IPS-20b (cell line): ENCODE measurements at regions not wholly inside any gene's neighbourhood (a gene's known extent, or its start where the extent isn't known, plus 50 kb on each side); places are given as distances from the start of the nearest gene placed in this dataset.
"Not testable (repeated sequence)": the region's sequence is repeated elsewhere in the genome, so short reads cannot be mapped to it uniquely, and the experiment has no call there.

Source experiments
- H3K27ac ChIP-seq: one replicate; pipeline ENCODE4 v1.5.1; 2013; ENCODE audit warnings: low read length
- H3K27me3 ChIP-seq: 2 replicates; pipeline ENCODE4 v1.6.1; 2013; ENCODE audit warnings: mild to moderate bottlenecking, low read length, inconsistent platforms; ENCODE audit not compliant: insufficient read depth
- H3K36me3 ChIP-seq: 2 replicates; pipeline ENCODE4 v1.6.1; 2013; ENCODE audit warnings: low read depth, mild to moderate bottlenecking, inconsistent platforms, low read length, moderate library complexity; ENCODE audit not compliant: insufficient read depth
- H3K4me1 ChIP-seq: 2 replicates; pipeline ENCODE4 v1.6.1; 2013; ENCODE audit warnings: mild to moderate bottlenecking, control low read depth, inconsistent platforms, low read length, moderate library complexity; ENCODE audit not compliant: insufficient read depth
- H3K4me3 ChIP-seq: 2 replicates; pipeline ENCODE4 v1.5.1; 2013; ENCODE audit warnings: mild to moderate bottlenecking, low read length, inconsistent platforms
- H3K9ac ChIP-seq: 2 replicates; pipeline ENCODE4 v1.6.1; 2013; ENCODE audit warnings: low read depth, mild to moderate bottlenecking, inconsistent platforms, low read length, moderate library complexity
- H3K9me3 ChIP-seq: 2 replicates; pipeline ENCODE4 v1.6.1; 2013; ENCODE audit warnings: mild to moderate bottlenecking, low read depth, low read length, inconsistent platforms; ENCODE audit not compliant: insufficient read depth

- not testable (repeated sequence) for H3K4me3 ChIP-seq, H3K36me3 ChIP-seq, H3K4me1 ChIP-seq, H3K27me3 ChIP-seq, H3K9ac ChIP-seq, H3K27ac ChIP-seq, H3K9me3 ChIP-seq
Observed at GRCh38 chrX:132302687-132303086, 83.4 kb upstream of the RAP2C start.

GRCh38 chrX:132294776-132295495 is 75.7 kb upstream of the RAP2C start:
- Histone ChIP-seq H3K9ac (no peak overlapping the region), H3K27me3 (no peaks in the 10 kb centered on the region), H3K36me3 (no peaks in the 10 kb centered on the region), H3K4me3 (no peak overlapping the region), H3K9me3 (peaks cover 6% of the 10 kb centered on the region; the same call in 1 of the 2 replicates), H3K4me1 (0 out of 2 replicates have a peak, but pooled peaks cover 6% of the 10 kb centered on the region), H3K27ac (no peak overlapping the region)

GRCh38 chrX:132294192-132294591 is 74.9 kb upstream of the RAP2C start:
- 0 out of 2 replicates have a peak, but pooled peaks cover 6% of the 10 kb centered on the region for H3K4me1 ChIP-seq
- H3K9me3 ChIP-seq: peaks cover 6% of the 10 kb centered on the region; the same call in 1 of the 2 replicates
- H3K27me3 ChIP-seq: no peaks in the 10 kb centered on the region
- no peak overlapping the region for H3K4me3 ChIP-seq
- H3K27ac ChIP-seq: no peak overlapping the region
- no peak overlapping the region for H3K9ac ChIP-seq
- no peaks in the 10 kb centered on the region for H3K36me3 ChIP-seq

GRCh38 chrX:132292793-132293192 is 73.5 kb upstream of the RAP2C start:
- 0 out of 2 replicates have a peak overlapping the region, but pooled peaks have one; percentile 21 for H3K9ac ChIP-seq
- no peaks in the 10 kb centered on the region for H3K36me3 ChIP-seq
- 0 out of 2 replicates have a peak, but pooled peaks cover 6% of the 10 kb centered on the region for H3K4me1 ChIP-seq
- no peaks in the 10 kb centered on the region for H3K27me3 ChIP-seq
- H3K27ac ChIP-seq: no peak overlapping the region
- peaks cover 6% of the 10 kb centered on the region; the same call in 1 of the 2 replicates for H3K9me3 ChIP-seq
- H3K4me3 ChIP-seq: no peak overlapping the region

- no peaks in the 10 kb centered on the region for H3K27me3 ChIP-seq
- no peaks in the 10 kb centered on the region for H3K4me1 ChIP-seq
Observed at GRCh38 chrX:132277953-132278614, 58.8 kb upstream of the RAP2C start.

GRCh38 chrX:132272826-132273225 is 53.6 kb upstream of the RAP2C start:
- H3K36me3 ChIP-seq: no peaks in the 10 kb centered on the region
- no peaks in the 10 kb centered on the region for H3K4me1 ChIP-seq
- no peak overlapping the region for H3K4me3 ChIP-seq
- H3K27ac ChIP-seq: no peak overlapping the region
- H3K9me3 ChIP-seq: no peaks in the 10 kb centered on the region
- H3K27me3 ChIP-seq: no peaks in the 10 kb centered on the region
- no peak overlapping the region for H3K9ac ChIP-seq

More at GRCh38 chrX:132277953-132278614, 58.8 kb upstream of the RAP2C start:
- Histone ChIP-seq H3K27ac (no peak overlapping the region), H3K36me3 (no peaks in the 10 kb centered on the region), H3K4me3 (no peak overlapping the region), H3K9me3 (no peaks in the 10 kb centered on the region), H3K9ac (no peak overlapping the region)

GRCh38 chrX:132271311-132271778 is 52.1 kb upstream of the RAP2C start:
- H3K27ac ChIP-seq: no peak overlapping the region
- H3K27me3 ChIP-seq: no peaks in the 10 kb centered on the region
- H3K4me1 ChIP-seq: no peaks in the 10 kb centered on the region
- H3K9me3 ChIP-seq: no peaks in the 10 kb centered on the region
- no peaks in the 10 kb centered on the region for H3K36me3 ChIP-seq
- no peak overlapping the region for H3K9ac ChIP-seq
- H3K4me3 ChIP-seq: no peak overlapping the region

- no peak overlapping the region for H3K27ac ChIP-seq
- no peak overlapping the region for H3K9ac ChIP-seq
- H3K27me3 ChIP-seq: no peaks in the 10 kb centered on the region
Observed at GRCh38 chrX:132270699-132271098, 51.5 kb upstream of the RAP2C start.

GRCh38 chrX:132270021-132270420 is 50.8 kb upstream of the RAP2C start:
- H3K4me3 ChIP-seq: no peak overlapping the region
- no peak overlapping the region for H3K27ac ChIP-seq
- no peaks in the 10 kb centered on the region for H3K27me3 ChIP-seq

More at GRCh38 chrX:132270699-132271098, 51.5 kb upstream of the RAP2C start:
- H3K4me3 ChIP-seq: no peak overlapping the region
- H3K9me3 ChIP-seq: no peaks in the 10 kb centered on the region
- H3K36me3 ChIP-seq: no peaks in the 10 kb centered on the region
- no peaks in the 10 kb centered on the region for H3K4me1 ChIP-seq

More at GRCh38 chrX:132270021-132270420, 50.8 kb upstream of the RAP2C start:
- H3K9me3 ChIP-seq: no peaks in the 10 kb centered on the region
- no peak overlapping the region for H3K9ac ChIP-seq
- no peaks in the 10 kb centered on the region for H3K4me1 ChIP-seq
- no peaks in the 10 kb centered on the region for H3K36me3 ChIP-seq
